ENCODE measurements at regions not wholly inside any gene's neighbourhood (a gene's known extent, or its start where the extent isn't known, plus 50 kb on each side); places are given as distances from the start of the nearest gene placed in this dataset.

DNA sequence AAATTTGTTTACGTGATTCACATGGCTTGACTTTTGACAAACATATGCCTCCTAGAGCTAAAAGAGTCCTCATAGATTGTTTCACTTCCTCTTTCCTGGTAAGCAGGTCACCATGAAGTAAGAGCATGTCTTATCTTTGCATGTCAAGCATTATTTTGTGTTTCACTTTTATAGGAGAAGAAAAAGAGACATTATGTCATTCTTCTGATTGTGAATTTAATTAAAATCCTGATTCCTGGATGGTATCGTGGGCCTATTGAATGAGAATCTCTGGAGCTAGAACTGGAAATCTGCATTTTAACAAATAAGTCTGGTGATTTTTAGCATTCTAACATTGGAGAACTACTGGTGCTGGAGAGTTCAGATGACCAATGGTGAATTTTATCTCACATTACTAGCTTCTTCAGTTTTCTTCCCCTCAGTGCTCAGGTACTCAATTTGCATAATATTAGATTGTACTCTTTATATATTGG, 218.6 kb upstream of the ATP2B1 start:
- DNase-seq: no peak
- 92 to 94% methylated on average over 2 of the region's 2 CpGs for WGBS, 2 donors
- TF ChIP-seq, protein P1, sequence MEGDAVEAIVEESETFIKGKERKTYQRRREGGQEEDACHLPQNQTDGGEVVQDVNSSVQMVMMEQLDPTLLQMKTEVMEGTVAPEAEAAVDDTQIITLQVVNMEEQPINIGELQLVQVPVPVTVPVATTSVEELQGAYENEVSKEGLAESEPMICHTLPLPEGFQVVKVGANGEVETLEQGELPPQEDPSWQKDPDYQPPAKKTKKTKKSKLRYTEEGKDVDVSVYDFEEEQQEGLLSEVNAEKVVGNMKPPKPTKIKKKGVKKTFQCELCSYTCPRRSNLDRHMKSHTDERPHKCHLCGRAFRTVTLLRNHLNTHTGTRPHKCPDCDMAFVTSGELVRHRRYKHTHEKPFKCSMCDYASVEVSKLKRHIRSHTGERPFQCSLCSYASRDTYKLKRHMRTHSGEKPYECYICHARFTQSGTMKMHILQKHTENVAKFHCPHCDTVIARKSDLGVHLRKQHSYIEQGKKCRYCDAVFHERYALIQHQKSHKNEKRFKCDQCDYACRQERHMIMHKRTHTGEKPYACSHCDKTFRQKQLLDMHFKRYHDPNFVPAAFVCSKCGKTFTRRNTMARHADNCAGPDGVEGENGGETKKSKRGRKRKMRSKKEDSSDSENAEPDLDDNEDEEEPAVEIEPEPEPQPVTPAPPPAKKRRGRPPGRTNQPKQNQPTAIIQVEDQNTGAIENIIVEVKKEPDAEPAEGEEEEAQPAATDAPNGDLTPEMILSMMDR (IDR thresholded peaks at IDR 0.05): no peak
- TF ChIP-seq POLR2A (IDR thresholded peaks at IDR 0.05): no peak
- Histone ChIP-seq H3K27me3 (no peaks in the 10 kb centered on the region), H3K9me3 (no peaks in the 10 kb centered on the region), H3K27ac (no peak overlapping the region), H3K4me3 (replicated peaks in 1 of 3) (no peak overlapping the region), H3K4me1 (no peaks in the 10 kb centered on the region), H3K36me3 (no peaks in the 10 kb centered on the region)
- intact Hi-C loops (cut with DNase I): no loop called here

DNA sequence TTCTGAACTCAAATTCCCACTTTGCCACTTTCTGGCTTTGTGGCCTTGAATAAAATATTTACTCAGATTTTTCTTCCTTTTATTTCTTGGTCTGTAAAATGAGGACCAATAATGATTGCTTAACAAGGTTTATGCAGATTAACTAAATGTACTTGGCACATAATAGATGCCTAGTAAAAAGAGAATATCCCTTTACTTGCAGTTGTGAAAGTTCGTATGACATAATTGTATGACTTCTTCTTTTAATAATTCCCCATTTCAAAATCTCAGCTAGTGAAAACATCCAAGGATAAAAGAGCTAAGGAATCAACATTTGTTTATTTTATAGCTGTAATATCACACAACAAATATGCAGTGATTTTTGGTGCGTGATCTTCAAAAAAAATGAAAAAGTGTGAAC, 215.6 kb upstream of the ATP2B1 start:
- DNase-seq: no peak
- H3K36me3 ChIP-seq: no peaks in the 10 kb centered on the region
- no peak overlapping the region for H3K27ac ChIP-seq
- WGBS, 2 donors: 92 to 96% methylated on average over 2 of the region's 2 CpGs
- no peaks in the 10 kb centered on the region for H3K9me3 ChIP-seq
- H3K4me1 ChIP-seq: no peaks in the 10 kb centered on the region
- no peaks in the 10 kb centered on the region for H3K27me3 ChIP-seq
- no peak for TF ChIP-seq POLR2A (IDR thresholded peaks at IDR 0.05)
- TF ChIP-seq, protein P1 (IDR thresholded peaks at IDR 0.05): no peak
- no peak overlapping the region for H3K4me3 ChIP-seq (replicated peaks in 1 of 3)
- intact Hi-C loops (cut with DNase I): no loop called here

DNA sequence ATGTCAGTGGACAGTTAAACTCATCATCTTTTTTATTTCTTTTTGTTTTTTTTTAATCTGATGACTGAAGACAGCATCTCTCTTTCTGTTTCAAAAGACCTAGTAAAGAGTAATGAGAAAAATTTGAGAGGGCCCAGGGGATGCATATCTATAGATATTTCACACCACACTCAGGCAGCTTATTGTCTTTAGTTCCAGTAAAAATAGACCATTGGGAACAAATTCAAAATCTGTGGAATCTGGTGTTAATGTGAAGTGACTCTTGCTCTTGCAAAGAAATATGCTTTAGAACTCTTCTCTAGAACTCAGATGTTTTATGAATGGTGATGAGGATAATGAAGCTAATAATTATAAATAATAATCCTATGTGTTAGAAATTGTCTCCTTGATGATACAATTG, 214.5 kb upstream of the ATP2B1 start:
- Histone ChIP-seq H3K36me3 (no peaks in the 10 kb centered on the region), H3K4me3 (replicated peaks in 1 of 3) (no peak overlapping the region), H3K27ac (no peak overlapping the region), H3K4me1 (no peaks in the 10 kb centered on the region), H3K9me3 (no peaks in the 10 kb centered on the region), H3K27me3 (no peaks in the 10 kb centered on the region)
- TF ChIP-seq, protein P1 (IDR thresholded peaks at IDR 0.05): no peak
- TF ChIP-seq POLR2A (IDR thresholded peaks at IDR 0.05): no peak
- no peak for DNase-seq
- intact Hi-C loops (cut with DNase I): no loop called here

DNA sequence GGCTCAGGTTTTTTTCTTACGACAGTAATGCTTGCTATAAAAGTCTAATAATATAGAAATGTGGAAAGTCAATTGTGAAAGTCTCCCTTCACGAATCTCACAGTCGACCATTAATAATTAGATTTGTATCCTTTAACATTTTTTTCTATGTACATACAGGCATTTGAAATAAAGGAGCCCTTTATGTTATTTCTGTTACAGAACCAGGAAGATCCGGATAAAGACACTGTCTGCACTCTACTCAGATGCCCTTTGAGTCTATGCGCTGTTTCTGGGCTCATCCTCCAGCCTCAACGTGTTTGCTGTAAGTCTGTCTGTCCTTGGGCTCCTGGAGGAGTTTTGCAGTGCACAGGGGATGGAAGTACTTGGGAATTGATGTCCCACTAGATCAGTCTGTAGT, 212.2 kb upstream of the ATP2B1 start:
- TF ChIP-seq, protein P1 (IDR thresholded peaks at IDR 0.05): no peak
- TF ChIP-seq POLR2A (IDR thresholded peaks at IDR 0.05): no peak
- Histone ChIP-seq H3K36me3 (no peaks in the 10 kb centered on the region), H3K27me3 (no peaks in the 10 kb centered on the region), H3K4me1 (no peaks in the 10 kb centered on the region), H3K9me3 (no peaks in the 10 kb centered on the region), H3K27ac (no peak overlapping the region), H3K4me3 (replicated peaks in 1 of 3) (no peak overlapping the region)
- 86 to 89% methylated on average over 6 of the region's 6 CpGs for WGBS, 2 donors
- intact Hi-C loops (cut with DNase I): no loop called here
- no peak for DNase-seq

DNA sequence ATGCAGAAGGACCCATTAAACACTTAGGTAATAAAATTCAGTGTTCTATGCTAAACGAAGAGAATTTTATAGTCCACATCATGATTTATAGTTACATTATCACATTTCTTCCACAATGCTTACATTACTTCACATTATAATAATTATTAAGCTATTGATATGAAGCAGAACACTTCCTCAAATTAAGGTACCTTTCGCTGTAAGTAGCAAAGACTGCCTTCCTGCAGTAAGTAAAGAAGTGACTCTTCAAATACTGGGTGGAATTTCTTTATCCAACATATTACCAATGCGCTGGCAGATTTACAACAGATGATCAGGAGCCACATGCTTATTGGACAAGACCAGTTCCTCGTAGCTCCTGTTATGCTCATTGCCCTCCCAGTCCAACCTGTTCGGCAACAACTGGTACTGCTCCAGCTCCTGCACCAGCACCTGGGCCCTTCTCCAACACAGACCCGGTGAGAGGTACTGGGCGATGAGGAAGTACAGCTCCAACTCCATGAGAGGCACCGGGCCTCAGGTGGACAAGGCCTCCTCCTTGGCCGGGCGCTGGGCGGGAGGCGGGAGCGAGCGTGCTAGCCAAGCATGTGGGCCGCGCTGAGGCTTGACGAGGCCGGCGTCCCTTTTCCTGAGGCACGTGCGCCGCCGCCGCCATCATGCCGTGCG, 210.7 kb upstream of the ATP2B1 start:
- 94 to 96% methylated on average over 26 of the region's 26 CpGs for WGBS, 2 donors
- no peak for TF ChIP-seq POLR2A (IDR thresholded peaks at IDR 0.05)
- TF ChIP-seq, protein P1 (IDR thresholded peaks at IDR 0.05): no peak
- H3K9me3 ChIP-seq: no peaks in the 10 kb centered on the region
- H3K36me3 ChIP-seq: no peaks in the 10 kb centered on the region
- H3K27me3 ChIP-seq: no peaks in the 10 kb centered on the region
- H3K27ac ChIP-seq: no peak overlapping the region
- no peak for DNase-seq
- H3K4me3 ChIP-seq (replicated peaks in 1 of 3): no peak overlapping the region
- H3K4me1 ChIP-seq: no peaks in the 10 kb centered on the region
- intact Hi-C loops (cut with DNase I): no loop called here

Measured in thyroid gland (tissue), 4 donors.